ENCODE measurements at regions not wholly inside any gene's neighbourhood (a gene's known extent, or its start where the extent isn't known, plus 50 kb on each side); places are given as distances from the start of the nearest gene placed in this dataset.

GRCh38 chr2:154532763-154533162 lies 165.7 kb upstream of the KCNJ3 start:
- no peak overlapping the region for H3K4me3 Mint-ChIP-seq (ENCODE audit: low read depth)

GRCh38 chr2:154533300-154533940 lies 165.1 kb upstream of the KCNJ3 start:
- H3K4me3 Mint-ChIP-seq (ENCODE audit: low read depth) = no peak overlapping the region
- peaks cover 8% of the 10 kb centered on the region for H3K4me1 Mint-ChIP-seq (ENCODE audit: low read depth)
- H3K9me3 Mint-ChIP-seq (ENCODE audit: low read depth) = peaks cover 3% of the 10 kb centered on the region
- TF ChIP-seq CTCF (IDR thresholded peaks at IDR 0.05; ENCODE audit: unreplicated experiment) = no peak
- no peak for DNase-seq (ENCODE audit: low spot score, unreplicated experiment)
- H3K36me3 Mint-ChIP-seq (ENCODE audit: insufficient read depth) = no peaks in the 10 kb centered on the region
- no peak overlapping the region for H3K27ac Mint-ChIP-seq
- no peaks in the 10 kb centered on the region for H3K27me3 Mint-ChIP-seq

More at GRCh38 chr2:154532763-154533162, 165.7 kb upstream of the KCNJ3 start:
- DNase-seq (ENCODE audit: low spot score, unreplicated experiment) = no peak
- Mint-ChIP-seq H3K27me3 (no peaks in the 10 kb centered on the region), H3K27ac (no peak overlapping the region), H3K36me3 (ENCODE audit: insufficient read depth) (no peaks in the 10 kb centered on the region), H3K9me3 (ENCODE audit: low read depth) (peaks cover 3% of the 10 kb centered on the region), H3K4me1 (ENCODE audit: low read depth) (peaks cover 8% of the 10 kb centered on the region)
- no peak for TF ChIP-seq CTCF (IDR thresholded peaks at IDR 0.05; ENCODE audit: unreplicated experiment)

- no peak for TF ChIP-seq CTCF (IDR thresholded peaks at IDR 0.05; ENCODE audit: unreplicated experiment)
- H3K27ac Mint-ChIP-seq = no peak overlapping the region
- H3K9me3 Mint-ChIP-seq (ENCODE audit: low read depth) = peaks cover 3% of the 10 kb centered on the region
- no peaks in the 10 kb centered on the region for H3K36me3 Mint-ChIP-seq (ENCODE audit: insufficient read depth)
- peaks cover 5% of the 10 kb centered on the region for H3K4me1 Mint-ChIP-seq (ENCODE audit: low read depth)
- H3K4me3 Mint-ChIP-seq (ENCODE audit: low read depth) = no peak overlapping the region
- no peak for DNase-seq (ENCODE audit: low spot score, unreplicated experiment)
- H3K27me3 Mint-ChIP-seq = no peaks in the 10 kb centered on the region
Observed at GRCh38 chr2:154537024-154537423, 161.5 kb upstream of the KCNJ3 start.

GRCh38 chr2:154537843-154538450 lies 160.5 kb upstream of the KCNJ3 start:
- no peaks in the 10 kb centered on the region for H3K36me3 Mint-ChIP-seq (ENCODE audit: insufficient read depth)
- H3K27ac Mint-ChIP-seq = no peak overlapping the region
- H3K4me3 Mint-ChIP-seq (ENCODE audit: low read depth) = no peak overlapping the region
- H3K4me1 Mint-ChIP-seq (ENCODE audit: low read depth) = no peaks in the 10 kb centered on the region
- peaks cover 3% of the 10 kb centered on the region for H3K9me3 Mint-ChIP-seq (ENCODE audit: low read depth)
- no peak for TF ChIP-seq CTCF (IDR thresholded peaks at IDR 0.05; ENCODE audit: unreplicated experiment)
- no peak for DNase-seq (ENCODE audit: low spot score, unreplicated experiment)
- no peaks in the 10 kb centered on the region for H3K27me3 Mint-ChIP-seq

- no peak overlapping the region for H3K27ac Mint-ChIP-seq
Observed at GRCh38 chr2:154546341-154546740, 152.2 kb upstream of the KCNJ3 start.

More at GRCh38 chr2:154546341-154546740, 152.2 kb upstream of the KCNJ3 start:
- peaks cover 6% of the 10 kb centered on the region for H3K36me3 Mint-ChIP-seq (ENCODE audit: insufficient read depth)
- H3K4me3 Mint-ChIP-seq (ENCODE audit: low read depth) = no peak overlapping the region
- peaks cover 24% of the 10 kb centered on the region for H3K9me3 Mint-ChIP-seq (ENCODE audit: low read depth)
- DNase-seq (ENCODE audit: low spot score, unreplicated experiment) = no peak
- peaks cover 7% of the 10 kb centered on the region for H3K4me1 Mint-ChIP-seq (ENCODE audit: low read depth)
- TF ChIP-seq CTCF (IDR thresholded peaks at IDR 0.05; ENCODE audit: unreplicated experiment) = no peak
- no peaks in the 10 kb centered on the region for H3K27me3 Mint-ChIP-seq

Data from progenitor cell of endocrine pancreas (in vitro differentiated cells).